HG02970 (cell line): ENCODE measurements at regions not wholly inside any gene's neighbourhood (a gene's known extent, or its start where the extent isn't known, plus 50 kb on each side); places are given as distances from the start of the nearest gene placed in this dataset.

Source experiments
- ATAC-seq: cut with Tn5 transposase; IDR thresholded peaks from one replicate; pipeline ENCODE4 v1.9.1; 2021; ENCODE audit warnings: mild to moderate bottlenecking, moderate library complexity, moderate number of reproducible peaks; ENCODE audit not compliant: unreplicated experiment, low FRiP score

DNA sequence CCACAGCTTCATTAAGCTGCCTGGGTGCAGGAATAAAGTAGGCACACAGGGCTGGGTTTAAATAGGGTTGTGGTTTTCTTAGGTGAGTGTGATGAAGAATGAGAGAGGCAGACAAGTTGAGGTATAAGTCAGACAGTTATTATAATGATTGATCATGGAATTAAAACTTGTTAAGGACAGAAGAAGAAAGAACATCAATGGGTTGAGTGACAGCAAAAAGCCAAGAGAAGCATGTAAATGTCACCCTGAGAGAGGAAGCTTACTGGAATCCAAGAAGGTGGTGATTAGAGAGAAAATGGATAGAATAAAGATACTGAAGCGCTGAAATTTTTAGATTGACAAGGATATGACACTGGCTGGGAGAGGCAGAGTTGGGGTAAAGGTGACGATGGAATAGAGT, 325.2 kb upstream of the SLITRK1 start:
- no peak for ATAC-seq

DNA sequence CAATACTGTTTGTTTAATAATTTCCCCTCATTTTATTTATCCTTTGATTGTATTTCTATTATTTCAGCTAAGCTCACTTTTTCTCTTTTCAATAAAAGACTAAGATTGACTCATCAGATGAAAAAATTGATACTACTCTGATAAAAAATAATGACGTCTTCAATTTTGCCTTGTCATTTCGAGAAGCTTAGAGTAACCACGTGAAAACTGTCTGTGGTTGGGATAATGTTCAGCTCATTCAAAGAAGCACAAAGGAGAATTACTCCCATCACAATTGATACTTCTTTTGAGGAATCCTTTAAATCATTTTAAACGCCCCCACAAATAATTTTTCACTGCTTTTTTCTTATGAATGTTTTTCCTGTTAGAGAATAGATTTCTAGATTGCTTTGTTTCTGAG, 318.7 kb upstream of the SLITRK1 start:
- no peak for ATAC-seq

DNA sequence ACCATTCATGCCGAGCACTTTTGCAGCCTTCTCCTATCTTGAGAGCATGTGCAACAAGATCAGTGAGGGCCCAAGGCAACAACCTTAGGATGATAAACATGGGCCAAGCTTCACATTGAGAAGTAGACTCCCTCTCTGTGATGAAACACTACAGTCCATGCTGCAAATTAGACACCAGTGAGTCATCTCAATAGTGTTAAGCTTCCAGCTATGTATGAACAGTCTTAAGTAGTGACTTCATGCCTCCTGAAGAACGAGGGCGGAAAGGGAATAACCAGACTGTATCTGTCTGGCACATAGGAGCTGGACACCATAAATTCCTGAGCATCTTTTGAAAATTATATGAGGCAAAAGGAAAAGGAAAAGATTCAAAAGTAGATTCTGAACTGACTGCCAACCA, 309.9 kb upstream of the SLITRK1 start:
- no peak for ATAC-seq

DNA sequence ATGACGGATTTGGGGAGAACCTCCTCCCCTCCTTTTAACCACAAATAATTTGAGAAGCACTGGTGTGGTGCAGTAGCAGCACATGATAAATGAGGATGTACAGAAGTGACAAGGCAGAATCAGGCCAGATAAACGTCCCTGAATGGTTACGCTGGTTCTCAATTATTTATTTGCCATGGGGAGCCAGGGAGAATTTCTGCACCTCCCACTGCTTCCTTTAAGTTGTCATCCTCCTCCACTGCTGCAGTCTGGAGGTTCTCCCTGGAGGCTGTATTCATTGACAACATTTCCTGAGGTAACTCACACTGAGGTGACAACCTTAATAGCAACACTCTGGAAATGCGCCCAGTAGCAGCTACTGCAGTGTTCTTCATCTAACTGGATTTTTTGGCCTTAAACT, 308.9 kb upstream of the SLITRK1 start:
- ATAC-seq: no peak

DNA sequence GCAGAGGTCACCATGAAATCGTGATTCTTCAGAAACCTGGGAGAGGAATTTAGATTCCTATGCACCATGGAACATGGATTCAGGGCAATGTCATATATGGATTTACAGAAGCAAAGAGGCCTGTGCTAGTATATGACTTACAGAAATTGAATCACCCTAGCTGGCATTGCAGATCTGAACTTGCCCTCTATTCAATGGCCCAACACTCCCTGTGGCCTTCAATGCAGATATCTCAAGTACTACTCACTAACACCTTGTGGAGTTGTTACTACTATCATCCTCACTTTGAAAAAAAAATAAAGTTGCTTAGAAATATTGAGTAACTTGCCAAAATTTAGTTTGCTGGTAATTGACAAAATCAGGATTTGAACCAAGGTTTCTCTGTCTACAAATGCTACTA, 305.4 kb upstream of the SLITRK1 start:
- no peak for ATAC-seq

DNA sequence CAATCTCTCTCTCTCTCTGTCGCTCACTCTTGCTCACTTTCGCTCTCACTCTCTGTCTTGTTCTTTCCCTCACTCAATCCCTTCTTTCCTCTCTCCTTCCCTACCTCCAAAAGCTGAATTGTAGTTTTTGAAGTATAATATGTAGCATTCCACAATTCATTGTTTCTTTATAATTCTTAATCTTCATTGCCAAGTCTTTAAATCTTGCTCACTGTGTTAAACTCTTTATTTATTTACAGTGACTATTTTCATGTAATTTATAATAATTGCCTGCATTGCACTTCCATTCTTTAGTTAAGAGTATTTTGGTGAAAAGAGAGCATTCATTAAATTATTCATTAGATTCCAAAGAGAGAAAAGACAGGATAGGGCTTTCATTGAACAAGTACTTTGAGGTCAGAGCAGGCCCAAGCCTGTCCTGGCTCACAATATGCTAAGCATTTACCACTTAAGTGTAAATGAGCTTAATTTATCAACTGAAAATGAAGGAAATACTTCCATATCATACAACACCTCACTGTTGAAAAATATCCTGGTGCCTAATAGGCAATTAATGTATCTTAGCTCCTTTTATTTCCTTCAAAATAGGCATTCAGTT, 257.4 kb upstream of the SLITRK1 start:
- no peak for ATAC-seq

DNA sequence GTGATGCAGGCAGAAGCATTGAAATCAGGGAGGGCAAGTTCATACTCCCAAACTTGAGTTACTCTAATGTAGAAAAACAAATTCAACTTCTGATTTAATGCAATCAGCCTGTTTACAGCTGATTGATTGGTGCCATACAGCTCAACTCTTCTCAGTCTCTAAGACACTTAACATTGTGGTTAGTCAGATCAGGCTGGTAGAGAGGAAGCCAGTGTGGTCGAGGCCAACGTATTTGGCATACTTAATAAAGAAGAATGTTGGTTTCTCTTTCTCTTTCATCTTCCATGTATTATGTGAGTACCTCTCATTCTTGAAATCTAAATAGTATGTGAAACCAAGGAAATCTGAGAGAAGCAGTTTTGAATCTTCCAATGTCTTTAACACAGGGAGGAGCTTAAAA, 255.0 kb upstream of the SLITRK1 start:
- ATAC-seq: peak; percentile 93

DNA sequence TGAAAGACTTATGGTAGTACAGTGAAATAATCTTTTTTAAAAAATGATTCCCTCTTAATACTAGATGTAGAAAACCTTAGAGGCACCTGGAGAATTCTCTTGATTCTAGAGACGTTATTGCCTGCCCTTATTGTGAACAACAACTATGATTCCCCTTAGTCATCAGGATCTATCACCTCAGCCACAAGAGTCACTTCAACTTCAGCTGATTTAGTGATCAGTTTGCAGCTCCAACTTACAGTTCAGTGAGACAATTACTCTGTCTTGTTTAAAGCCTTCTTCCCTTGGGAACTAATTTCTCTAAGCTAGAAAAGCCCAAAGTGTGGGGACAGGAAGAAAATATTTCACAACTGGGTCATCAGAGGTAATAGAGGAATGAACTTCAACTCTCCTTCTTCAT, 254.3 kb upstream of the SLITRK1 start:
- no peak for ATAC-seq

DNA sequence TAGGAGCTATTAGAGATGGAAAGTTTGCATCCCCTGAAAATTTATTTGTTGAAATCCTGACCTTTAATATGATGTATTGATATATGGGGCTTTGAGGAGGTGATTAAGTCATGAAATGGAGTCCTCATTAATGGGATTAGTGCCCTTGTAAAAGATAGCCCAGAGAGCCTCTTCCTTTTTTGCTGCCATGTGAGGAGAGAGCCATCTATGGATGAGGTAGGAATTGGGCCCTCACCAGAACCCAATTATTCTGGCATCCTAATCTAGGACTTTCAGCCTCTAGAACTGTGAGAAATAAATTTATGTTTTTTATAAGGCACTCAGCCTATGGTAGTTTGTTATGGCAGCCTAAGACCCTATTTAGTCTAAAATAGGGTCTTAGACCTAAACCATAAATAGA, 250.2 kb upstream of the SLITRK1 start:
- no peak for ATAC-seq

DNA sequence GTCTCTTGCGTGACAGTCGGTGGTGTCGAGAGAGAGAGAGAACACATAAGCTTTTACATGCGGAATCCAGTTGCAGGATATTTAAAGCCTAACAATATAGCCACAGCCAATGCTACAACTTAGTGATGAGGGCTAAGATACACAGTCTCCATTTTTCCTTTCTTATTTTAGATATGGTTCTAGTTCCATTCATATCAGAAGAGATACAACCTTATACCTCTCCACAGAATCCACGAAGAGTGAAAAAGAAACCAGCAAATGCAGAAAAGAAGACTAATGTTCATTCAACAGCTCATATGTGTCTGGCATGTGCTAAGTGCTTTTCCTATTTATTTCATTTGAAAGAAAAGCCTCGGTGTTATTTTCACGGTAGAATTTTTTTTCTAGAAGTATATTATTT, 249.0 kb upstream of the SLITRK1 start:
- no peak for ATAC-seq

DNA sequence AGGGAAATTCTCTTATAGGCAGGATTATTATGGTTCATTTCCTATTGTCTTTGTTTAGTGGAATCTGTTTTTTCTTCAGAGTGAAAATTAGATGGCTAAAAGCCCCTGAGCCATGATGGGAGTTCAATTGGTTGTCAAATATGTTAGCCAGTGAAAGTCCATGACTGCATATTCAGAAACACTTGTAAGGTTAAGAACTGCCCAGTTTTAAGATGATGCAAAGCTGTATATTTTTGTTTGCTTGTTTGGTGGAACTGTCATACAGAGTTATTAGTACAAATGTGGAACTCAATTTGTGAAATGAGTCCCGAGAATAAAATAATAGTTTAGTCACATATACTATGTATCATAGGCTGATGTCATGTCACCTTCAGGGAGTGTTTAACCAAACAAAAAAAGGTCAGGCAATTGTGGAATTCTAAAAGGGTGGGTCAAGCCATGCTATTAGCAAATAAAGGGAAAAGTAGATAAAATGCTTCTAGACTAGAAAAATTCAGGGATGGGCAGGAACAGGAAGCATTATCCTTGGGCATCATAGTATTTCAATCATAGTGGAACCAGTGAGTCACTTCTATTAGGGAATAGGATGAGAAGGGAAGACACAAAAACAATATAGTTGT, 248.3 kb upstream of the SLITRK1 start:
- no peak for ATAC-seq

DNA sequence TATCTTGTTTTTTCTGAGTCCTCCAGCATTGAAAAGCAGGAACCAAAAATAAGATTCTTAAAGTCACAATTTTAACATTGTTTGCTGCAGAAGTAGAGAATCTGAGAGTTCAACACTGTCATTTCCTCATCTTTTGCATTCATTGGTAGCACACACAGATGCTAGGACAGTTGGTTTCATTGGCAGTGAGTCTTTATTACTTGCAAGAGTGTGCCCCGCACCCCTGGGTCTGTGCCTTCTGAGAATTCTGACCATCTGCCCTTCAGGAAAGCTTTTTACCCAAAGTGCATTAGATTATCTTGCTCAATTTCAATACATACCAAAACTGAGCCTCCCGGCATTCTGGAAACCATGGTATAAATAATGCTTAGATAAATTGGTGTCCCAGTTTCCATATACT, 247.7 kb upstream of the SLITRK1 start:
- ATAC-seq: no peak

DNA sequence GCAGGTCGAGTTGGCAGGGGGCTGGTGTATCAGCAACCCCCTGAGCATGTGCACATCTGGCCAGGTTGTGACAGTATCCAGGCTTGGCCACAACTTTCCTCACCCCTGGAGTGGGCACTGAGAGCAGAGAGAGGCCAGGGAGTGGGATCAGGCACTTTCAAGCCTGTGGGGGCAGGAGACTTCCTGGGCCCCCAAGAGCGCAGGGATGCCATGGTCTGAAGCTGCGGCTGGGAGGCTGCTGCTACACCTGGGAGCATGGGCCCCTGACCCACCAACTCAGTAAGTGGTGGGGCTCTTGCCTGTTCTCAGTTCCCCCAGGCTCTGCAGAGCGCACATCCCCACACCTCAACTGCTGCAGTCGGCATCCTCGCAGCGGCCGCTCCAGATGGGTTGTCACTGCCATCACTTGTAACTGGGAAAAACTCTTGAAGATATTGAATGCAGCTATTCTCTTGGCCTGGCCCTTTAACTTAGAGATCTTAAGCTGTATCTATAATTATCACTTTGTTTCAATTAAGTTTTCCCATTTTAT, 245.4 kb upstream of the SLITRK1 start:
- ATAC-seq: no peak

DNA sequence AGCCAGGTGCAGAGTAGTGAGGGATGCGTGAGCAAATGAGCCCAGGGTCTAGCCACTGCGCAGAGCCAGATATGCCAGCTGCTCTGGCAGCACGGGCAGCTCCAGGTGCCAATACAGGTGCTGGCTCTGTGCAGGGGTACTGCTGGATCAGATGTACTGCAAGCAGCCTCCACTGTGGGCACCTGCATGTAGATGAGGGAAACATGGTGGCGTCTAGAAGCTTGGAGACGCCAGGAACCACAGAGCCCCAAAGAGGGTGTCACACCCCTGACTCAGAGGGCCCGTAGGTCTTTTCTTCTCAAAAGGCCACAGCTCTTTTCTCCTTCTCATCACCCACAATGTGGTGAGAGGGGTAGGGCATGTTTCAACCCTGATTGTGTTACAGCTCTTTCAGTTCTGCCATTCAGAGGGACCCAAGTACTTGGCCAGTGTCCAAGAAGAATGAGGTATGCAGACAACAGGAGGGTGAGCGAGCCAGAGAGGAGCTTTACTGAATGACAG, 244.4 kb upstream of the SLITRK1 start:
- ATAC-seq: no peak

DNA sequence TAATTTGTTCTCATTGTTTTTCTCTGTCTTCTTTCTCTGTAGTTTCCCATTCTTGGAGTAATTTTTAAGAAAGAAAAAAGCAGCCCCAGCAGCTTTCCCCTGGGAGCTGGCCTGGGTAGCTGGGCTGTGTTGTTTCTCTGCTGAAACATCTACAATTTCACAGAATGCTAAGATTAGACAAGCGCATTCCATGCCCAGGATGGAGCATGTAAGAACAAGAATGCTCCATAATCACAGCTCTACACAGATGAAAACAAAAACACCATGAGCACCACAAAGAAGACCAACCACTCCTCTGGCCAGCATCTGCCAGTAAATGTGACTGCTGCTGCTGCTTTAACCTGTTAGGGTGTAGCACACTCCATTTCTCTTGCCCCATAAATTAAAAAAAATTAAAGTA, 239.2 kb upstream of the SLITRK1 start:
- ATAC-seq: no peak

DNA sequence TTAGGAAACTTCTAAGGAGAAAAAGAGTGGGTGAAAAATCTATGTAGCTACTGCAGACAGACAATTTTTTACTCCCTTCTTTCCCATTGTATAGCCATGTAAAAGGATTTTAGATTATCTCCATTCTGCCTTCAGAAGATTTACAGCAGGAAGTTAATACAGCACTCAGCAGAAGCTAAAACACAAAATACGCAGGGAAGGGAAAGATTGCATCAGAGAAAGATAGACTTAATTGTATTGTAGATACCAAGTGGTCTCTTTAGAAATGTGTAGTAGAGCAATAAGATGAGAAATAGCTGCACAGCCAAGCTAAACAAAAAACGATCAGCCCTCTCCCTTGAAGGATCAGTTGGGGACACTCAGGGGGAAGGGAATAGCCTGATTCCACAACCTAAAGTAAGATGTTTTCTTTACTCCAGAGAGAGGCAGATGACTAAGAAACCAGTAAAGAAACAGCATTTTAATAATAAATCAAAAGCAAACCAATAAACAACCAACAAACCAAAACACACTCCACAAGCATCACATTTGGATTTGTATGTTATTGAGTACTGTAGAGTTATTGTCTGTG, 236.7 kb upstream of the SLITRK1 start:
- no peak for ATAC-seq

DNA sequence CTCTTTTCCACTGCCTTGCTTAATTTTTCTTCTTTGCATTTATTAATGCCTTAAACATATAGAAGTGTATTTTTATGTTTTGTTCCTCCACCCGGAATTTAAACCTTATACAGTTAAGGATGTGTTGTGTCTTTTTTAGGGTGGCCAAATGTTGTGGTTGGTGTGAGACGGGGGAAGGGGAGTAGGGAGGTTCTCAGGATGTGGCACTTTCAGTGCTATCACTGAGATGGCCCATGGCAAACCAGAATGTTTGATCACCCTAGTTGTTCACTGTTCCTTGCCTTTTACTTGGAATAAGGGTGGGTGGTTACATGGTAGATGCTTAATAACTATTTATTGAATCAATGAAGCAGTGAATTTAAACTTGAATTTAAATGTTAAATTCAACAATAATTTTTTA, 216.0 kb upstream of the SLITRK1 start:
- no peak for ATAC-seq

DNA sequence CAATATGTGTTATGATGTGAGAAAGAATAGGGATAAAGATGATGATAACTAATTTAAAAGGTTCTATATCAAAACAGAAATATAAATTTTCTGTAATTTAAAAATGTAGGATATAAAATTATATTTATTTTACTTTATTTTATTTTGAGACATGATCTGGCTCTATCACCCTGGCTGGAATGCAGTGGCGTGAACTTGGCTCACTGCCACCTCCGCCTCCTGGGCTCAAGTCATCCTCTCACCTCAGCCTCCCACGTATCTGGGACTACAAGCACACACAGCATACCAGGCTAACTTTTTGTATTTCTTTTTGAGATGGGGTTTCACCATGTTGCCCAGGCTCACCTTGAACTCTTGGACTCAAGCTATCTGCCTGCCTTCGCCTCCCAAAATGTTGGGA, 214.9 kb upstream of the SLITRK1 start:
- ATAC-seq: no peak

DNA sequence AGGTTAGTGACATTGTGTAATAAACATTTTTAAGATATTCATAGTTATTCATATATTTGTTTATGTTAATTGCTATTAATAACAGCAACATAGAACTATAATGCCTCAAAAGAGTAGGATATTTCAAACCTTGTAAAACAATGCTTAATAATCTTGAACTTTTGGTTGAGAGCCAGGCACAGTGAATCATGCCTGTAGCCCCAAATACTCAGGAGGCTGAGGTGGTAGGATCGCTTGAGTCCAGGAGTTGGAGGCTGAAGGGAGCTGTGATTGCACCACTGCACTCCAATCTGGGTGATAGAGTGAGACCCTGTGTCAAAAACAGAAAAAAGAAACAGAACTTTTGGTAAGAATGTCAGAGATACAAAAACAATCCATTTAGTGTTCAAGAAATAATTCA, 213.9 kb upstream of the SLITRK1 start:
- no peak for ATAC-seq

DNA sequence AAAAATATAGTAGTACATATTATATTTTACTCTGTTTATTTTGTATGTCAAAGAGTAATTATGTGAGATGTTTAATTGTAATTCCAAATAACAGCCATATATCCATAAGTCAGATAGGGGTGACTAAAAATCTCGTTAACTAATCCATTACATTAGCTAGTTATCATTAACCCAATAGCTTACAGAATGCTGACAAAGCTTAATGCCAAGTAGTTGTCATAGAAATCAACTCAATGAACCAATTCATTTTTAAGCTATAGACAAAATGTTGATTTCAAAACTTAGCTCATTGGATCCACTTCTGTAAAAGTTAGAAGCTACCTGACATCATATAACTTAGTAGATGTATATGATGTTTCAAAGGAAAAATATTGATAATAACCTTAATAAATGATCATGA, 206.7 kb upstream of the SLITRK1 start:
- no peak for ATAC-seq

DNA sequence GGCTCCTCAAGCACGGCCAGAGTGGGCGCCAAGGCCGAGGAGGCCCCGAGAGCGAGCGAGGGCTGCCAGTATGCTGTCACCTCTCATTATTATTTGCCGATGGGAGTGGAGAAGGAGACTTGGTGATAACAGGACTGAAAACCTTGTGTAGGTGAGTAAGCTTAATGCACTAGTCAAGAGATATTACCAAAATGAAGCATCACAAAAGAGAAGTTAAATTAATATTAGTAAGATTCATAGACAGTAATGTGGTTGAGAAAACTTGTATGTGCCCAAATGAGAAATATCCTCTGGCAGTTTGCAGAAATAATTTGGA, 204.5 kb upstream of the SLITRK1 start:
- no peak for ATAC-seq
